KMS-11 (cell line): ENCODE measurements at regions not wholly inside any gene's neighbourhood (a gene's known extent, or its start where the extent isn't known, plus 50 kb on each side); places are given as distances from the start of the nearest gene placed in this dataset.

Experiments used
- H2AFZ ChIP-seq: fragments of 200-600 bp; sonication (generic); 2 replicates; pipeline ENCODE4 v1.6.1; 2016; ENCODE audit warnings: antibody characterized with exemption, mixed run types, low read depth
- H3K27ac ChIP-seq: fragments of 200-600 bp; sonication (generic); 2 replicates; pipeline ENCODE4 v1.6.1; 2016; ENCODE audit warnings: mild to moderate bottlenecking, mixed run types
- H3K27me3 ChIP-seq: fragments of 200-600 bp; sonication (generic); 2 replicates; pipeline ENCODE4 v1.6.1; 2017; ENCODE audit warnings: mild to moderate bottlenecking, low read depth, mixed run types, moderate library complexity; ENCODE audit not compliant: insufficient read depth
- H3K36me3 ChIP-seq: fragments of 200-600 bp; sonication (generic); 2 replicates; pipeline ENCODE4 v1.6.1; 2017; ENCODE audit warnings: mild to moderate bottlenecking, mixed run types; ENCODE audit not compliant: insufficient read depth
- H3K4me1 ChIP-seq: fragments of 200-600 bp; sonication (generic); 2 replicates; pipeline ENCODE4 v1.6.1; 2016; ENCODE audit warnings: mild to moderate bottlenecking, low read depth, mixed run types; ENCODE audit not compliant: poor library complexity, severe bottlenecking
- H3K4me2 ChIP-seq: fragments of 200-600 bp; sonication (generic); 2 replicates; pipeline ENCODE4 v1.7.0; 2016; ENCODE audit warnings: mild to moderate bottlenecking, mixed run types
- H3K4me3 ChIP-seq: fragments of 200-600 bp; sonication (generic); IDR thresholded peaks from 2 replicates; pipeline ENCODE4 v1.6.1; 2017; ENCODE audit warnings: low read depth, low read length, mixed read lengths; ENCODE audit not compliant: insufficient read depth
- H3K79me2 ChIP-seq: fragments of 200-600 bp; sonication (generic); 2 replicates; pipeline ENCODE4 v1.6.1; 2016; ENCODE audit warnings: low read depth, mixed run types; ENCODE audit not compliant: insufficient read depth
- H3K9ac ChIP-seq: fragments of 200-600 bp; sonication (generic); 2 replicates; pipeline ENCODE4 v1.6.1; 2016; ENCODE audit warnings: mild to moderate bottlenecking, mixed run types
- H4K20me1 ChIP-seq: fragments of 200-600 bp; sonication (generic); 2 replicates; pipeline ENCODE4 v1.6.1; 2016; ENCODE audit warnings: mild to moderate bottlenecking, mixed run types; ENCODE audit not compliant: insufficient read depth
- TF ChIP-seq, protein P1 (sequence below): fragments of 200-600 bp; sonication (generic); conservative IDR thresholded peaks from 2 replicates; pipeline ENCODE4 v1.6.1; 2017; ENCODE audit warnings: low read depth, mild to moderate bottlenecking, antibody characterized with exemption, low read length, moderate library complexity, mixed read lengths

DNA sequence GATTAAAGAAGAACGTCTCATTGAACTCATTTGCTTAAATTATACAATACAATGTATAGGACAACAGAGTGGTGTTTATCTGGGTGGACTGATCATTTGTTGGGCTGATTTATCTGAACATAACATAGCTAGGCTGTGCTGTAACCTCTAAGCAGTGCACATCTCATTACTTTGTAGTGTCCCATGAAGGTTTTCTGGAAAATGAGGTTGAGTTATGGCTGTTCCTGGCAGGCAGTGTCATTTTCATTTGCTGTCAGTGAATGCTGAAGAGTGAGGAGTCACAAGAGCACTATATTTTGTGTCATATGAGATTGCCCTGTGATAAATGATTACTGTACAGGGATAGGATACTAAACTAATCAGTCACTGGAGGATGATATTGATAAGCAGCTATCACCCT lies 340.2 kb downstream of the HS3ST3B1 start:
- no peak overlapping the region for H3K9ac ChIP-seq
- TF ChIP-seq, protein P1, sequence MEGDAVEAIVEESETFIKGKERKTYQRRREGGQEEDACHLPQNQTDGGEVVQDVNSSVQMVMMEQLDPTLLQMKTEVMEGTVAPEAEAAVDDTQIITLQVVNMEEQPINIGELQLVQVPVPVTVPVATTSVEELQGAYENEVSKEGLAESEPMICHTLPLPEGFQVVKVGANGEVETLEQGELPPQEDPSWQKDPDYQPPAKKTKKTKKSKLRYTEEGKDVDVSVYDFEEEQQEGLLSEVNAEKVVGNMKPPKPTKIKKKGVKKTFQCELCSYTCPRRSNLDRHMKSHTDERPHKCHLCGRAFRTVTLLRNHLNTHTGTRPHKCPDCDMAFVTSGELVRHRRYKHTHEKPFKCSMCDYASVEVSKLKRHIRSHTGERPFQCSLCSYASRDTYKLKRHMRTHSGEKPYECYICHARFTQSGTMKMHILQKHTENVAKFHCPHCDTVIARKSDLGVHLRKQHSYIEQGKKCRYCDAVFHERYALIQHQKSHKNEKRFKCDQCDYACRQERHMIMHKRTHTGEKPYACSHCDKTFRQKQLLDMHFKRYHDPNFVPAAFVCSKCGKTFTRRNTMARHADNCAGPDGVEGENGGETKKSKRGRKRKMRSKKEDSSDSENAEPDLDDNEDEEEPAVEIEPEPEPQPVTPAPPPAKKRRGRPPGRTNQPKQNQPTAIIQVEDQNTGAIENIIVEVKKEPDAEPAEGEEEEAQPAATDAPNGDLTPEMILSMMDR: no peak
- H3K79me2 ChIP-seq: no peaks in the 10 kb centered on the region
- no peak overlapping the region for H3K4me3 ChIP-seq
- H3K27ac ChIP-seq: no peak overlapping the region
- H2AFZ ChIP-seq: no peak overlapping the region
- H3K4me1 ChIP-seq: no peaks in the 10 kb centered on the region
- H3K4me2 ChIP-seq: no peak overlapping the region
- H4K20me1 ChIP-seq: no peaks in the 10 kb centered on the region
- no peaks in the 10 kb centered on the region for H3K36me3 ChIP-seq
- no peaks in the 10 kb centered on the region for H3K27me3 ChIP-seq

DNA sequence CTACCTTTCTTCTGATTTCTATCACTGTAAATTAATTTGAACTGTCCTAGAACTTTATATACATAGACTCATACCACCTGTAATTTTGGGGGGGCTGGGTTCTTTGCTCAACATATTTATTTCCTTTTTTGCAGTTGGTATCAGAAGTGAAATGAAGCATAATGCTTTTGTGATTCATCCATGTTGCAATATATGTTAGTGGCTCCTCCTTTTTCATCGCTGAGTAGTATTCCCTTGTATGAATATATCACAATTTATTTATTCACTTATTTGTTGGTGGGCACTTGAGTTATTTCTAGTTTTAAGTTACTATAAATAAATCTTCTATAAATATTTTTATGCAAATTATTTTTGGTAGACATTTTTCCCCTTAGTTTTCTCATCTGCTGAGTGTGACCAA lies 336.4 kb downstream of the HS3ST3B1 start:
- Histone ChIP-seq H3K4me1 (no peaks in the 10 kb centered on the region), H3K4me3 (no peak overlapping the region), H3K27ac (no peak overlapping the region), H2AFZ (no peak overlapping the region), H3K9ac (no peak overlapping the region), H3K27me3 (no peaks in the 10 kb centered on the region), H3K79me2 (no peaks in the 10 kb centered on the region), H4K20me1 (no peaks in the 10 kb centered on the region), H3K36me3 (no peaks in the 10 kb centered on the region), H3K4me2 (no peak overlapping the region)
- TF ChIP-seq, protein P1: no peak

DNA sequence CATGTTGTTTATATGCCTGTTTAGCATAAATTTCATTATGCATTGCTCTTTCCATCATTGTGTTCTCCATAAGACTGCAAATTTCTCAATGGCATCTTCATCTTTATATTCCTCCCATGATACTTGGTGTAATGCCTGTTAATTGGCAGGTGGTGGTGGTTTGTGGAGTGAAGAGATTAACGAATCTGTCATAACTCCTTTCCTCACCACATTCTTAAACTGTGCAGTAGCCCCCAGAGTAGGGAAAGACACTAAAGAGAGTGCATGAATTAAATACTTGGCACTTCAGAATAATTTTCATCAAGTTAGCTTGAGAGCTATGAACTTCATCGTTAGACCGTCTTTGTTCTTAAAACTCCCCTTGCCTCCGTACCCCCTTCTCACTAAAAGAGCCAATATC lies 329.7 kb downstream of the HS3ST3B1 start:
- H3K9ac ChIP-seq: no peak overlapping the region
- H3K27me3 ChIP-seq: no peaks in the 10 kb centered on the region
- H3K4me1 ChIP-seq: no peaks in the 10 kb centered on the region
- H3K4me3 ChIP-seq: no peak overlapping the region
- no peaks in the 10 kb centered on the region for H4K20me1 ChIP-seq
- TF ChIP-seq, protein P1: no peak
- no peak overlapping the region for H3K4me2 ChIP-seq
- H2AFZ ChIP-seq: no peak overlapping the region
- H3K36me3 ChIP-seq: no peaks in the 10 kb centered on the region
- H3K79me2 ChIP-seq: no peaks in the 10 kb centered on the region
- H3K27ac ChIP-seq: no peak overlapping the region

DNA sequence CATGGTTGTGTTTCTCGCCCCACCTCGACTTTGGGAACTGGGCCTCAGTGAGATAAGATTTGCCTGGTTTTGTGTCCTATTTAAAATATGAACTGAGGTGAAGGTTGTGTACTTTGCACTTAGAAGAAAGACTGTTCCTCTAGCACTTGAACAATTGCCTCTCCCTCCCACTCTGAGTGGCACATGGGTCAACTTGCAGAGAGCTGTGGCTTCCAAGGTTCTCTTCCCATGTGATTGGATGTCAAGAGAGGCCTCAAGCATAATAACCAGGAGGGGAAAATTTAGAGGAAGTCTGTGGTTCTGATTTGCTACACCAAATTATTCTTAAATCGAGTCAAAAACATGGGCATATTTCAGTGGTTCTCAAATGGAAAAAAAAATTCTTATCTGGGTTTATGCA lies 329.2 kb downstream of the HS3ST3B1 start:
- Histone ChIP-seq H2AFZ (no peak overlapping the region), H3K27ac (no peak overlapping the region), H3K4me3 (no peak overlapping the region), H4K20me1 (no peaks in the 10 kb centered on the region), H3K79me2 (no peaks in the 10 kb centered on the region), H3K4me2 (no peak overlapping the region), H3K36me3 (no peaks in the 10 kb centered on the region), H3K9ac (no peak overlapping the region), H3K4me1 (no peaks in the 10 kb centered on the region), H3K27me3 (no peaks in the 10 kb centered on the region)
- TF ChIP-seq, protein P1: no peak
